ENCODE measurements at regions not wholly inside any gene's neighbourhood (a gene's known extent, or its start where the extent isn't known, plus 50 kb on each side); places are given as distances from the start of the nearest gene placed in this dataset.

DNA sequence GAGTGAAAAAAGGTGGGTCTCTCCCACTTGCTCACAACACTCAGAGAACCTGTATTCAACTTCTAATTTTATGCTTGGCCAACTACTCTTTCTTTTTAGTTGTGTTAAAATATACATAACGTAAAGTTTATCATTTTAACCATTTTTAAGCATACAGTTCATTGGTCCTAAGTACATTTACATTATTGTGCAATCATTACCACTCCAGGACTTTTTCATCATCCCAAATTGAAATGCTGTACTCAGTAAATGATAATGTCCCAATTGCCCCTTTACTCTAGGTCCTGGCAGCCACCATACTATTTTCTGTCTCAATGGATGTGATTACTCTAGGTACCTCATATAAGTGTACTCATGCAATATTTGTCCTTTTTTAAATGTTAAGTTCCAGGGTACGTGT, 212.3 kb upstream of the PLXNA2 start:
- H3K4me1 ChIP-seq (ENCODE audit: insufficient read depth) = no peaks in the 10 kb centered on the region
- no peaks in the 10 kb centered on the region for H3K36me3 ChIP-seq (ENCODE audit: insufficient read depth)
- no peaks in the 10 kb centered on the region for H3K9me3 Mint-ChIP-seq
- no peaks in the 10 kb centered on the region for H3K36me3 Mint-ChIP-seq (ENCODE audit: low read depth)
- no peak overlapping the region for H3K4me3 Mint-ChIP-seq
- H2AFZ ChIP-seq = no peak overlapping the region
- H3K27ac ChIP-seq (ENCODE audit: low read depth) = no peak overlapping the region
- TF ChIP-seq EZH2phosphoT487 (IDR thresholded peaks at IDR 0.05; ENCODE audit: unreplicated experiment) = no peak
- TF ChIP-seq, protein P1, sequence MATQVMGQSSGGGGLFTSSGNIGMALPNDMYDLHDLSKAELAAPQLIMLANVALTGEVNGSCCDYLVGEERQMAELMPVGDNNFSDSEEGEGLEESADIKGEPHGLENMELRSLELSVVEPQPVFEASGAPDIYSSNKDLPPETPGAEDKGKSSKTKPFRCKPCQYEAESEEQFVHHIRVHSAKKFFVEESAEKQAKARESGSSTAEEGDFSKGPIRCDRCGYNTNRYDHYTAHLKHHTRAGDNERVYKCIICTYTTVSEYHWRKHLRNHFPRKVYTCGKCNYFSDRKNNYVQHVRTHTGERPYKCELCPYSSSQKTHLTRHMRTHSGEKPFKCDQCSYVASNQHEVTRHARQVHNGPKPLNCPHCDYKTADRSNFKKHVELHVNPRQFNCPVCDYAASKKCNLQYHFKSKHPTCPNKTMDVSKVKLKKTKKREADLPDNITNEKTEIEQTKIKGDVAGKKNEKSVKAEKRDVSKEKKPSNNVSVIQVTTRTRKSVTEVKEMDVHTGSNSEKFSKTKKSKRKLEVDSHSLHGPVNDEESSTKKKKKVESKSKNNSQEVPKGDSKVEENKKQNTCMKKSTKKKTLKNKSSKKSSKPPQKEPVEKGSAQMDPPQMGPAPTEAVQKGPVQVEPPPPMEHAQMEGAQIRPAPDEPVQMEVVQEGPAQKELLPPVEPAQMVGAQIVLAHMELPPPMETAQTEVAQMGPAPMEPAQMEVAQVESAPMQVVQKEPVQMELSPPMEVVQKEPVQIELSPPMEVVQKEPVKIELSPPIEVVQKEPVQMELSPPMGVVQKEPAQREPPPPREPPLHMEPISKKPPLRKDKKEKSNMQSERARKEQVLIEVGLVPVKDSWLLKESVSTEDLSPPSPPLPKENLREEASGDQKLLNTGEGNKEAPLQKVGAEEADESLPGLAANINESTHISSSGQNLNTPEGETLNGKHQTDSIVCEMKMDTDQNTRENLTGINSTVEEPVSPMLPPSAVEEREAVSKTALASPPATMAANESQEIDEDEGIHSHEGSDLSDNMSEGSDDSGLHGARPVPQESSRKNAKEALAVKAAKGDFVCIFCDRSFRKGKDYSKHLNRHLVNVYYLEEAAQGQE (IDR thresholded peaks at IDR 0.05; ENCODE audit: unreplicated experiment) = no peak
- TF ChIP-seq JUNB (IDR thresholded peaks at IDR 0.05; ENCODE audit: unreplicated experiment) = no peak
- TF ChIP-seq, protein P2, sequence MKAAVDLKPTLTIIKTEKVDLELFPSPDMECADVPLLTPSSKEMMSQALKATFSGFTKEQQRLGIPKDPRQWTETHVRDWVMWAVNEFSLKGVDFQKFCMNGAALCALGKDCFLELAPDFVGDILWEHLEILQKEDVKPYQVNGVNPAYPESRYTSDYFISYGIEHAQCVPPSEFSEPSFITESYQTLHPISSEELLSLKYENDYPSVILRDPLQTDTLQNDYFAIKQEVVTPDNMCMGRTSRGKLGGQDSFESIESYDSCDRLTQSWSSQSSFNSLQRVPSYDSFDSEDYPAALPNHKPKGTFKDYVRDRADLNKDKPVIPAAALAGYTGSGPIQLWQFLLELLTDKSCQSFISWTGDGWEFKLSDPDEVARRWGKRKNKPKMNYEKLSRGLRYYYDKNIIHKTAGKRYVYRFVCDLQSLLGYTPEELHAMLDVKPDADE (IDR thresholded peaks at IDR 0.05) = no peak
- TF ChIP-seq ZNF331 (CRISPR knock-in tag; IDR thresholded peaks at IDR 0.05; ENCODE audit: low read depth) = no peak
- TF ChIP-seq CREB1 (CRISPR knock-in tag; IDR thresholded peaks at IDR 0.05; ENCODE audit: low read depth) = no peak
- TF ChIP-seq ZNF114 (CRISPR knock-in tag; IDR thresholded peaks at IDR 0.05) = no peak
- TF ChIP-seq, protein P3, sequence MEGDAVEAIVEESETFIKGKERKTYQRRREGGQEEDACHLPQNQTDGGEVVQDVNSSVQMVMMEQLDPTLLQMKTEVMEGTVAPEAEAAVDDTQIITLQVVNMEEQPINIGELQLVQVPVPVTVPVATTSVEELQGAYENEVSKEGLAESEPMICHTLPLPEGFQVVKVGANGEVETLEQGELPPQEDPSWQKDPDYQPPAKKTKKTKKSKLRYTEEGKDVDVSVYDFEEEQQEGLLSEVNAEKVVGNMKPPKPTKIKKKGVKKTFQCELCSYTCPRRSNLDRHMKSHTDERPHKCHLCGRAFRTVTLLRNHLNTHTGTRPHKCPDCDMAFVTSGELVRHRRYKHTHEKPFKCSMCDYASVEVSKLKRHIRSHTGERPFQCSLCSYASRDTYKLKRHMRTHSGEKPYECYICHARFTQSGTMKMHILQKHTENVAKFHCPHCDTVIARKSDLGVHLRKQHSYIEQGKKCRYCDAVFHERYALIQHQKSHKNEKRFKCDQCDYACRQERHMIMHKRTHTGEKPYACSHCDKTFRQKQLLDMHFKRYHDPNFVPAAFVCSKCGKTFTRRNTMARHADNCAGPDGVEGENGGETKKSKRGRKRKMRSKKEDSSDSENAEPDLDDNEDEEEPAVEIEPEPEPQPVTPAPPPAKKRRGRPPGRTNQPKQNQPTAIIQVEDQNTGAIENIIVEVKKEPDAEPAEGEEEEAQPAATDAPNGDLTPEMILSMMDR (conservative IDR thresholded peaks at IDR 0.05; ENCODE audit: low read depth in 2 of 2) = no peak
- TF ChIP-seq EZH2 (IDR thresholded peaks at IDR 0.05; ENCODE audit: low read depth, unreplicated experiment) = no peak
- TF ChIP-seq POLR2AphosphoS5 (IDR thresholded peaks at IDR 0.05; ENCODE audit: low read depth) = no peak
- TF ChIP-seq NANOG (IDR thresholded peaks at IDR 0.05; ENCODE audit: borderline replicate concordance) = no peak
- TF ChIP-seq, protein P4, sequence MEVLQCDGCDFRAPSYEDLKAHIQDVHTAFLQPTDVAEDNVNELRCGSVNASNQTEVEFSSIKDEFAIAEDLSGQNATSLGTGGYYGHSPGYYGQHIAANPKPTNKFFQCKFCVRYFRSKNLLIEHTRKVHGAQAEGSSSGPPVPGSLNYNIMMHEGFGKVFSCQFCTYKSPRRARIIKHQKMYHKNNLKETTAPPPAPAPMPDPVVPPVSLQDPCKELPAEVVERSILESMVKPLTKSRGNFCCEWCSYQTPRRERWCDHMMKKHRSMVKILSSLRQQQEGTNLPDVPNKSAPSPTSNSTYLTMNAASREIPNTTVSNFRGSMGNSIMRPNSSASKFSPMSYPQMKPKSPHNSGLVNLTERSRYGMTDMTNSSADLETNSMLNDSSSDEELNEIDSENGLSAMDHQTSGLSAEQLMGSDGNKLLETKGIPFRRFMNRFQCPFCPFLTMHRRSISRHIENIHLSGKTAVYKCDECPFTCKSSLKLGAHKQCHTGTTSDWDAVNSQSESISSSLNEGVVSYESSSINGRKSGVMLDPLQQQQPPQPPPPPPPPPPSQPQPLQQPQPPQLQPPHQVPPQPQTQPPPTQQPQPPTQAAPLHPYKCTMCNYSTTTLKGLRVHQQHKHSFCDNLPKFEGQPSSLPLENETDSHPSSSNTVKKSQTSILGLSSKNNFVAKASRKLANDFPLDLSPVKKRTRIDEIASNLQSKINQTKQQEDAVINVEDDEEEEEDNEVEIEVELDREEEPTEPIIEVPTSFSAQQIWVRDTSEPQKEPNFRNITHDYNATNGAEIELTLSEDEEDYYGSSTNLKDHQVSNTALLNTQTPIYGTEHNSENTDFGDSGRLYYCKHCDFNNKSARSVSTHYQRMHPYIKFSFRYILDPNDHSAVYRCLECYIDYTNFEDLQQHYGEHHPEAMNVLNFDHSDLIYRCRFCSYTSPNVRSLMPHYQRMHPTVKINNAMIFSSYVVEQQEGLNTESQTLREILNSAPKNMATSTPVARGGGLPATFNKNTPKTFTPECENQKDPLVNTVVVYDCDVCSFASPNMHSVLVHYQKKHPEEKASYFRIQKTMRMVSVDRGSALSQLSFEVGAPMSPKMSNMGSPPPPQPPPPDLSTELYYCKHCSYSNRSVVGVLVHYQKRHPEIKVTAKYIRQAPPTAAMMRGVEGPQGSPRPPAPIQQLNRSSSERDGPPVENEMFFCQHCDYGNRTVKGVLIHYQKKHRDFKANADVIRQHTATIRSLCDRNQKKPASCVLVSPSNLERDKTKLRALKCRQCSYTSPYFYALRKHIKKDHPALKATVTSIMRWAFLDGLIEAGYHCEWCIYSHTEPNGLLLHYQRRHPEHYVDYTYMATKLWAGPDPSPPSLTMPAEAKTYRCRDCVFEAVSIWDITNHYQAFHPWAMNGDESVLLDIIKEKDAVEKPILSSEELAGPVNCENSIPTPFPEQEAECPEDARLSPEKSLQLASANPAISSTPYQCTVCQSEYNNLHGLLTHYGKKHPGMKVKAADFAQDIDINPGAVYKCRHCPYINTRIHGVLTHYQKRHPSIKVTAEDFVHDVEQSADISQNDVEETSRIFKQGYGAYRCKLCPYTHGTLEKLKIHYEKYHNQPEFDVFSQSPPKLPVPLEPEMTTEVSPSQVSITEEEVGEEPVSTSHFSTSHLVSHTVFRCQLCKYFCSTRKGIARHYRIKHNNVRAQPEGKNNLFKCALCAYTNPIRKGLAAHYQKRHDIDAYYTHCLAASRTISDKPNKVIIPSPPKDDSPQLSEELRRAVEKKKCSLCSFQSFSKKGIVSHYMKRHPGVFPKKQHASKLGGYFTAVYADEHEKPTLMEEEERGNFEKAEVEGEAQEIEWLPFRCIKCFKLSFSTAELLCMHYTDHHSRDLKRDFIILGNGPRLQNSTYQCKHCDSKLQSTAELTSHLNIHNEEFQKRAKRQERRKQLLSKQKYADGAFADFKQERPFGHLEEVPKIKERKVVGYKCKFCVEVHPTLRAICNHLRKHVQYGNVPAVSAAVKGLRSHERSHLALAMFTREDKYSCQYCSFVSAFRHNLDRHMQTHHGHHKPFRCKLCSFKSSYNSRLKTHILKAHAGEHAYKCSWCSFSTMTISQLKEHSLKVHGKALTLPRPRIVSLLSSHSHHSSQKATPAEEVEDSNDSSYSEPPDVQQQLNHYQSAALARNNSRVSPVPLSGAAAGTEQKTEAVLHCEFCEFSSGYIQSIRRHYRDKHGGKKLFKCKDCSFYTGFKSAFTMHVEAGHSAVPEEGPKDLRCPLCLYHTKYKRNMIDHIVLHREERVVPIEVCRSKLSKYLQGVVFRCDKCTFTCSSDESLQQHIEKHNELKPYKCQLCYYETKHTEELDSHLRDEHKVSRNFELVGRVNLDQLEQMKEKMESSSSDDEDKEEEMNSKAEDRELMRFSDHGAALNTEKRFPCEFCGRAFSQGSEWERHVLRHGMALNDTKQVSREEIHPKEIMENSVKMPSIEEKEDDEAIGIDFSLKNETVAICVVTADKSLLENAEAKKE (CRISPR knock-in tag; IDR thresholded peaks at IDR 0.05) = no peak
- no peak for TF ChIP-seq STAT1 (IDR thresholded peaks at IDR 0.05; ENCODE audit: unreplicated experiment)
- no peaks in the 10 kb centered on the region for H3K4me1 Mint-ChIP-seq
- no peak for DNase-seq (ENCODE audit: low spot score)
- H3K27me3 Mint-ChIP-seq (ENCODE audit: insufficient read depth, low read depth, poor library complexity) = peaks cover 2% of the 10 kb centered on the region
- 0 out of 2 replicates have a peak, but pooled peaks cover 9% of the 10 kb centered on the region for H3K9me2 ChIP-seq (ENCODE audit: insufficient read depth)
- H3K27me3 ChIP-seq (ENCODE audit: insufficient read depth) = no peaks in the 10 kb centered on the region
- H3K27ac Mint-ChIP-seq = no peak overlapping the region
- no peak overlapping the region for H3K4me3 ChIP-seq
- H3K79me2 ChIP-seq (replicated peaks; ENCODE audit: insufficient read depth) = no peaks in the 10 kb centered on the region
- no peaks in the 10 kb centered on the region for H3F3A ChIP-seq (replicated peaks; ENCODE audit: low read depth)
- no peak overlapping the region for H3K4me2 ChIP-seq
- no peaks in the 10 kb centered on the region for H4K20me1 ChIP-seq (replicated peaks; ENCODE audit: insufficient read depth)
- ATAC-seq = no peak

Measured in GM23338 (cell line).